Motor neuron (in vitro differentiated cells): ENCODE measurements at regions not wholly inside any gene's neighbourhood (a gene's known extent, or its start where the extent isn't known, plus 50 kb on each side); places are given as distances from the start of the nearest gene placed in this dataset.

Experiments
- ATAC-seq, 8 experiments: fragments of 200-7000 bp; cut with Tn5 transposase; replicated peaks in 6 of 8; 2 replicates each; pipeline ENCODE4 v1.8.0; 2021; ENCODE audit warnings: mild to moderate bottlenecking in 8 of 8, moderate library complexity in 8 of 8
- H3K27ac ChIP-seq, 2 donors: fragments of 250-450 bp; sonication (Bioruptor Pico); 2 replicates each; pipeline ENCODE4 v1.9.0; 2021; ENCODE audit warnings: antibody characterized with exemption in 2 of 2, mild to moderate bottlenecking in 2 of 2, moderate library complexity in 1 of 2
- H3K4me1 ChIP-seq, 2 donors: fragments of 250-450 bp; sonication (Bioruptor Pico); replicated peaks in 1 of 2; 2 replicates each; pipeline ENCODE4 v1.6.1; 2021; ENCODE audit warnings: antibody characterized with exemption in 2 of 2, mild to moderate bottlenecking in 2 of 2, moderate library complexity in 1 of 2
- H3K4me3 ChIP-seq, 5 donors: fragments of 250-450 bp; sonication (Bioruptor Pico); 2 replicates each; pipeline ENCODE4 v1.9.0; 2021; ENCODE audit warnings: antibody characterized with exemption in 5 of 5, mild to moderate bottlenecking in 5 of 5, moderate library complexity in 4 of 5
- WGBS, 10 experiments: fragments of 450-650 bp; shearing (Covaris generic); methylation state at CpG; one replicate each; pipeline ENCODE4 v1.0.0; 2022; 5-methylcytosine and 5-hydroxymethylcytosine counted together
- in situ Hi-C, 9 experiments: fragments of 400-800 bp; cut with MboI; loops; one replicate each; pipeline ENCODE4 v1.15.0; 2021; ENCODE audit warnings: low sequenced_read_pairs in 9 of 9, low pct_unique_long_range_greater_than_20kb in 2 of 9; ENCODE audit not compliant: unreplicated experiment in 9 of 9

DNA sequence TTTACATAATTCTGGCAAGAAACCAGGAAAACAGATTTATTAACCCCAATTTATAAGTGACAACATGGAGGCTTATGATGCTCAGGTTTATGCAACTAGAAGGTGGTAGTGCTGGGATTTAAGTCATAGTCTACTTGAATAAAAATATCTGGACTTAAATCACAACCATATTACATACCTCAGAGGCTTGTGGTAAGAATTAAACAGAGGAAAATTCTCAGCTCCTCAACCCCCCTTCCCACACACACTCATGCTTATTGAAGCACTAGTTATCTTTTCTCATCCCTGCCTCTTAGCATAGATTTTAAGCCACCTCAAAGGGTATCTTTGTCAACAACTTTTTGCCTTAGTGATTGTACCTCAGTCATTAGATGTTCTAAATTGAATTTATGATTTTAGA is 731.0 kb downstream of the PRELID2 start:
- no peak for ATAC-seq
- no peak overlapping the region for H3K27ac ChIP-seq

DNA sequence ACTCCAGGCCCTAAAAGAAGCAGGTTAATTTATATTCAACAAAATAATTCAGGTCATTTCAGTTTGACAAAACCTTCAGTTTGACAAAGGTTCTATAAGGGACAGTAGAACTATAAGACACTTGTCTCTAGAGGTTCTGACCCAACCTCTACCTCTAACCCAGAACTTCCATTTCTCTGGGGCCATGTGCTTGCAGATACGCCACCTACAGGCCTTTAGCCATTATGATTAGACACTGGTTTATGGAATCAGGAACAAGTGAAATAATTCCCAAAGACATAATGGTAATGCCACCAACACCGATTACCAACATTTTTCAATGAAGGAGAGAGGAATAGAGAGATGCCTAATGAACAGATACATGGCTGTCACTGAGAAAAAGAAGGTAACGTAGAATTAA is 733.9 kb downstream of the PRELID2 start:
- Histone ChIP-seq H3K4me3 (no peak overlapping the region), H3K4me1 (no peaks in the 10 kb centered on the region), H3K27ac (no peak overlapping the region)
- no peak for ATAC-seq
- 20 to 97% (median 88%) methylated on average over 2 to 3 of the region's 3 CpGs; no CpG with 5 or more reads in 1 of the 10 experiments for WGBS, 10 experiments
- in situ Hi-C loops, result no loop called here

More for the DNA sequence above, 731.0 kb downstream of the PRELID2 start:
- Histone ChIP-seq H3K4me3 (no peak overlapping the region), H3K4me1 (no peaks in the 10 kb centered on the region)
- in situ Hi-C loops, result no loop called here

DNA sequence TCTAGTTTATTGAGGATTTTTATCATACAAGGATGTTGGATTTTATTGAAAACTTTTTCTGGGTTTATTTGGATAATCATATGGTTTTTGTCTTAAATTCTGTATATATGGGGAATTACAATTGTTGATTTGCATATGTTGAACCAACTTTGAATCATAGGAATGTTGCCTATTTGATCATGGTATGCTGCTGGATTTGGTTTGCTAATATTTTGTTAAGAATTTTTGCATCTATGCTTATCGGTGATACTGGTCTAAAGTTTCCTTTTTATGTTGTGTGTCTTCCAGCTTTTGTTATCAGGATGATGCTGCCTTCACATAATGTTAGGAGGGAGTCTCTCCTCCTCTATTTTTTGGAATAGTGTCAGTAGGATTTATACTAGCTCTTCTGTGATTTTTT is 745.0 kb downstream of the PRELID2 start:
- WGBS, 10 experiments, result 0 to 100% (median 9%) methylated on average over 1 of the region's 1 CpG; no CpG with 5 or more reads in 3 of the 10 experiments
- ATAC-seq, result peak in 2 of 8 experiments; percentile 67 to 81
- no peak overlapping the region for H3K4me3 ChIP-seq
- in situ Hi-C loops, result no loop called here
- no peak overlapping the region for H3K27ac ChIP-seq
- H3K4me1 ChIP-seq, result no peaks in the 10 kb centered on the region

DNA sequence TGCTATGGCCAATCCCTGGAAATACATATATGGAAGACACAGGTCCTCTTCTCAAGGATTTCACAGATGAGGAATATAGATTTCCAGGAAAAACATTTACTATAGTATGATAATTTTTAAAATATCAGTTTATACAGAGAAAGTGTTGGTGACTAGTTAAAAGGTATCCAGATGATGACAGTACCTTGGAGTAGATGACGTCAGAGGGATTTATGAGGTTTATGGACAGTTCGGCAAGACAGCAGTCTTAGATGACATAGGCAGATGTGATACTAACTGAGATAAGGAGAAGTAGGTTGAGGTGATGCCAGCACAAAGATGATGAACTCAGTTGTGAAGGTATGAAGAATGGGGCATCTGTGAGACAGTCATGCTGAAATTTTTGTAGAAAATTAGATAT is 750.3 kb downstream of the PRELID2 start:
- Histone ChIP-seq H3K4me1 (no peaks in the 10 kb centered on the region), H3K27ac (no peak overlapping the region), H3K4me3 (no peak overlapping the region)
- in situ Hi-C loops, result no loop called here
- ATAC-seq, result no peak
- WGBS, 10 experiments, result 49 to 100% (median 100%) methylated on average over 1 to 2 of the region's 2 CpGs; no CpG with 5 or more reads in 3 of the 10 experiments

DNA sequence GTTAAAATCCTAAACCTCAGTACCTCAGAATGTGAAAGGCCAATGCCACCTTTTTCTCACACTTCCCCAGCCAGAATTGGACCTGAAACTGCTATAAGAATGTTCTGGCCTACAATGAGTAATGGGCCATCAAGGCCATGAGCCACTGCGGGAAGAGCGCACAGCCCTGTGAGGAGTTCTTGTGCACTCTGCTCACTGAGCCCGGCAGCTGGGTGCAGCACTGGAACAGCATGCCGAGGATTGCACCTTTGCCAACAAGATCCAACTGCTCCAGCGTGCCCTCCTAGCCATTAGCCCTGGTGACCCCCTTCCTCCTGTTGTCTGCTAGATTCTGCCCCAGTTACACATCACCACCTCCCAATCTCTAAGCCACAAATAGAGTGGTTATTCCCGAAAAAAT is 758.1 kb downstream of the PRELID2 start:
- H3K4me1 ChIP-seq, result peaks cover 2% of the 10 kb centered on the region in 2 donors
- H3K27ac ChIP-seq, result no peak overlapping the region
- WGBS, 10 experiments, result 0 to 100% (median 90%) methylated on average over 1 to 6 of the region's 6 CpGs
- no peak overlapping the region for H3K4me3 ChIP-seq
- in situ Hi-C loops, result no loop called here
- no peak for ATAC-seq

DNA sequence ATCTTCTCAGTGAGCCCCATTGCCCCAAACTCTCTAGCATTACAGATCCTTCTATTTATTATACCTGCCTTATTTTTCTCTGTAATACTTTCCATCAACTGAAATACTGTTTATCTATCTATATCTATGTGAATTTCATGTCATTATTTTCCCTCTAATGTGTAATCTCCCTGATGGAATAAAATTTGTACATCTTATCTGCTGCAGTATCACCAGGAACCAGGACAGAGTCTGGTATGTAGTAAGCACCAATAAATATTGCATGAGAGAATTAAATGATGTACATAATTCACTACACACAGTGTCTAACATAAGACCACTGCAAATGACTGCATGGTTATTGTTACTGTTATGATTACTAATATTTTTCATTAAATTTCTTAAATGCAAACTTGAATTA is 759.1 kb downstream of the PRELID2 start:
- Histone ChIP-seq H3K27ac (no peak overlapping the region), H3K4me1 (peaks cover 2% of the 10 kb centered on the region in 2 donors), H3K4me3 (no peak overlapping the region)
- no peak for ATAC-seq
- in situ Hi-C loops, result no loop called here

DNA sequence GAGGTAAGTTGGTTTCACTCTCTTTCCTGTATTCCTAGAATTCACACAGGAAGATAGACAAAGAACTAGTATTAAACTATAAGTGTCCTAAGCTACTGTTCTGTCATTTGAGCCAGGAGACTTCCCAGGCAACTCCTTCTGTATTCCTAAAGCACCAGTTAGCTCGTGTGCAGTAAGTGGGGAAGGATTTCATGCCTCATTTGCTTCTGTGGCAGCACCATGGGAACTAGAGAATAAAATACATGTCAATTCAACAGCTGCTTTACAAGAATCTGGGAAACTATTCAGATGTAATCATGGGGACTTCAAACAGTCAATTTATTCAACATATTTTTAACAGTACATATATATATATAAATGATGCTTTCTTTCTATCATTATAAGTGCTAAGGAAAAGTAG is 762.3 kb downstream of the PRELID2 start:
- peak in 7 of 8 experiments; percentile 36 to 99 (median 78) for ATAC-seq
- WGBS, 10 experiments, result 0 to 22% (median 8%) methylated on average over 1 of the region's 1 CpG; no CpG with 5 or more reads in 5 of the 10 experiments
- in situ Hi-C loops, result no loop called here
- Histone ChIP-seq H3K27ac (no peak overlapping the region), H3K4me3 (no peak overlapping the region), H3K4me1 (peaks cover 2% of the 10 kb centered on the region in 2 donors)

DNA sequence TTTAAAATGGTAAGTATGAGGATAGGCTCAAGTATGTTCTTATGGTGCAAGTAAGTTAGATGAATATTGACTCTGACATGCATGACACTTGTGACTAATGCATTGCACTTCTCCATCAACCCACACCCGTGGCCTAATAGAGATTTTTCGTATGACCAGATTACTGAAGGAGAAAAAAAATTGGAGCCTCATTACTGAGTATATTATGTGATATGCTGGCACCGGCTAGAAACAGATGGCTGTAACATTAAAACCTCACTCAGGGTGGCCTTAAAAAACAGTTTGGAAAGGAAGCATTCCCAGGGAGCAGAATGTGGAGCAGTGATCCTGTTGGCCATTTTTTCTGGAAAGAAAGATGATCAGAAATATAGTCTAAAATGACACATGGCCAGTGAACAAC is 766.4 kb downstream of the PRELID2 start:
- no peak overlapping the region for H3K27ac ChIP-seq
- ATAC-seq, result peak in 1 of 8 experiments; percentile 25
- H3K4me3 ChIP-seq, result no peak overlapping the region
- H3K4me1 ChIP-seq, result peaks cover 2% of the 10 kb centered on the region in 2 donors
- WGBS, 10 experiments, result 0 to 100% (median 86%) methylated on average over 1 to 3 of the region's 3 CpGs
- in situ Hi-C loops, result no loop called here

DNA sequence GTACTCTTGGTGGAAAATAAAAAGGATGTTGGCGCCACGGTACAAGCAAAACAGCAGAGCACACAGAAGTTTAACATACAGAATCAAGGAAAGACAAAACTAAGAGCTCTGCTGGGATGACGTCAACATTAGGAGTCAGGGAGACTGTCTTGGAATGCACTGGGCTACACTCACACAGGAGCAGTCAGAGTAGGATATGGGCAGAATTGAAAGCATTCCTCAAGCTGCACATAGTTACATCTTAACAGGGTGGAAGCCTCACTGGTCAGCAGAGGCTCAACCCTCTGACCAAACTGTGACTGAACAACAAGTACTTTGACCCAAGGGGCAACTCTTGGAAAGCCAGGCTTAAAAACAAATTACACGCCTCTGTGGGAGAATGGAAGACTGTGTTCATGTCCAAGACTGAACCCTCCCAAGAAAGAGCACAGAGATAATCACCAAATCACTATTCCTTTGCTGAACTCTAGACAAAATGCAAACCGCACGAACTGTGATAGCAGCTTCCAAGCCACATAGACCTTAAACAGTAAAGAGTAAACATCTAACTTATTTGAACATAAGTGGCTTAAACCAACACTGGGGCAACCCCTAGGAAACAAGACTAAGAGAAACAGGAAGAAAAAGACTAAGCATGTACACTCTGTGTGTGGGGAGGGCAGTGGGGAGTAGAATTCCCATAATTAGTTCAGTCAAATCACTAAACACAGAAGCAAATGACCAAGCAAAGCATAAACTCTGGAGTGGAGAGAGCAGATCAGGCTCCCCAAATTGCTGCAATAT is 772.7 kb downstream of the PRELID2 start:
- peak in 4 of 8 experiments; percentile 80 to 100 (median 94) for ATAC-seq
- H3K4me3 ChIP-seq, result no peak overlapping the region
- no peaks in the 10 kb centered on the region for H3K4me1 ChIP-seq
- in situ Hi-C loops, result no loop called here
- peak overlapping the region in 1 of 2 donors; percentile 35 for H3K27ac ChIP-seq
- 0 to 100% (median 75%) methylated on average over 1 to 6 of the region's 6 CpGs; no CpG with 5 or more reads in 2 of the 10 experiments for WGBS, 10 experiments

DNA sequence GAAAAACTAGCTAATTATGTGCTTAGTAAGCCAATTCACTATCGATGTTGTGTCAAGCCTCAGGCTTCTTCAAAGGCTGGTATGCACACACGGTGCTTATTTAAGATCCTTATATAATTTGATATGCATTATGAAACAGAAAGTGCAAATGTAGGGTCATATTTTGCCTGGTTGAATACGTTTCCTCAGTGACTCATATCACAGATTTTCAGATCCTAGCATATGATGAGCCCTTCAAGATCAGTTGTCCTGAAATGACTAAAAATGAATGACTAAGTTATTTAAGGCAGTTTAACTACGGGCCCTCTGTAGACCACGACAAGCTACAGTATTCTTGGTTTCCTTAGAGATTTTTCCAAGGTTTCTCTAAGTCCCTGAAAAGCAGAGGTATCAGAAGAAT is 778.3 kb downstream of the PRELID2 start:
- Histone ChIP-seq H3K27ac (no peak overlapping the region), H3K4me1 (no peaks in the 10 kb centered on the region), H3K4me3 (no peak overlapping the region)
- in situ Hi-C loops, result no loop called here
- peak in 2 of 8 experiments; percentile 70 to 92 for ATAC-seq
- 0 to 94% (median 79%) methylated on average over 1 to 5 of the region's 5 CpGs for WGBS, 10 experiments

DNA sequence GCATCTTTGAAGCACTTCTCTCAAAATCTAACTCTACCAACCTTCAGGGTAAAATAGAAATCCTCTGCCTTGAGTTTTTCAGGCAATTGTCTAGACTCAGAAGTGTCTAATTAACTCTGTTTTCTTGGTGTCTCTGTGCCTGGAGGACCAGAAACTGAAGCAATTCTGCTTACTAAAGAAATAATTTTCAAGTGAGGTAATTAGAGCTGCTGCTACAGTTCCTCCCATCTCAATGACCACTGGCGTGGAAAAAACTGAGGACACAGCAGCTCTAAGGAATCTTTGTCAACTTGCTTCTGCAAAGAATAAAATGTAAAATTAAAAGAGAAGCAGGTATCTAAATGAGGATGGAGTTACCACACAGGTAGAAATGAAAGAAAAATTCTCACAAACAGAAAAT is 785.0 kb downstream of the PRELID2 start:
- H3K27ac ChIP-seq, result no peak overlapping the region
- H3K4me3 ChIP-seq, result no peak overlapping the region
- in situ Hi-C loops, result no loop called here
- H3K4me1 ChIP-seq, result no peaks in the 10 kb centered on the region
- 0 to 100% (median 67%) methylated on average over 1 of the region's 1 CpG; no CpG with 5 or more reads in 1 of the 10 experiments for WGBS, 10 experiments
- ATAC-seq, result no peak

DNA sequence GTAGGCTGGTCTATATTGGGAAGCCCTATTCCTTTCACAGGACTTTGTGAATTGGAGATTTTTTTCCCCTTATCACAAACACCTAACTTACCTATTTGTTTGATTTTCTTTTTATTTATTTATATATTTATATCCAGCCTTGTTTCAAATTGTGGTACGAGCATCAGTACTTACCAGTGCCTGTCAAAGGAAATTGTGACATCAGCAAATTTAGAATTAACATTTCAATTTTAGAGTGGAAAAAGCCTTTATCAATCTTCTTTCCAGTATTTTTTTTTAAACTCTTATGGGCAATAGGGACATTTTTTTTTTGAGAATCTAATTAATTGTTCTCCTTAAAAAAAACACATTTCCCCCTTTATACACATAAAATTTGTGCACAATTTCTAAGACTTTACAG is 790.2 kb downstream of the PRELID2 start:
- WGBS, 10 experiments, result 0 to 100% (median 84%) methylated on average over 1 of the region's 1 CpG
- no peak overlapping the region for H3K4me3 ChIP-seq
- in situ Hi-C loops, result no loop called here

DNA sequence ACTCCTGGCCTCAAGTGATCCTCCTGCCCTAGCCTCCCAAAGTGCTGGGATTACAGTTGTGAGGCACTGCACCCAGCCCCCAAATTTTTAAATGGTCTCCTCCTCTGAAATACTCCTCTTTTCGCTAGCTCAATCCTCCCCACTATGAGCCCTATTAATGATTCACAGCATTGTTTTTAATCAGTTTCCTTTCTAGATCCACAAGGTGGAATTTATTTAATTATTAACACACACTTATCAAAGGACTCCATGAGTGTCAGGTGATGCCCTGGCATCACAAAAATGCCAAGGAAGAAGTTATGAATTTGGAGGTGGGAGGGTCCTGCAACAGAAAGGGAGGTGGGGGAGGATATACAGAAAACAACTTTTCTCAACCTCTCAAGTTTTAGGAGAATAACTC is 806.5 kb downstream of the PRELID2 start:
- Histone ChIP-seq H3K4me3 (no peak overlapping the region), H3K4me1 (no peaks in the 10 kb centered on the region), H3K27ac (no peak overlapping the region)
- WGBS, 10 experiments, result 67 to 100% (median 100%) methylated on average over 1 of the region's 1 CpG; no CpG with 5 or more reads in 6 of the 10 experiments
- in situ Hi-C loops, result no loop called here
- ATAC-seq, result no peak

More for the DNA sequence above, 790.2 kb downstream of the PRELID2 start:
- no peaks in the 10 kb centered on the region for H3K4me1 ChIP-seq
- no peak for ATAC-seq
- no peak overlapping the region for H3K27ac ChIP-seq

DNA sequence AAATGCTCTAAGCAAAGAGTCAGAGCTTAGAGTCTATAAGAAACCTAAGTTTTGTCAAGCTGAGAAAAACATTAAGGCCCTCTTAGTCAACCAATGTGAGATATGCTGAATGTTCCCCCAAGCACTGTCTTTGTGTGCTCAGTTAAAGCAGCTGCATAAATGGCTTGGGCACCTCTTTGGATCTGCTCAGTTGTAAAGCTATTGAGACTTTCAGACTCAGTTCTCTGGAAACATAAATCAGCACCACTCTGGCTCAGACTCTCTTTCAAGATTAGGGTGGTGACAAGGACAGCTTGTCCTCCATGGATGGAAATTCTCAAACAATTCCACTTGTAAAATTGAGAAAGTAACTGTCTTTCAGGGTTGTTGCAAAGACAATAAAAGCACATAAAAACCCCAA is 807.9 kb downstream of the PRELID2 start:
- peak in 6 of 8 experiments; percentile 56 to 97 (median 89) for ATAC-seq
- H3K4me3 ChIP-seq, result no peak overlapping the region
- H3K4me1 ChIP-seq, result no peaks in the 10 kb centered on the region
- in situ Hi-C loops, result no loop called here
- H3K27ac ChIP-seq, result no peak overlapping the region
